T-cell (primary cell): ENCODE measurements at regions not wholly inside any gene's neighbourhood (a gene's known extent, or its start where the extent isn't known, plus 50 kb on each side); places are given as distances from the start of the nearest gene placed in this dataset.

Experiments
- ATAC-seq, 4 experiments: fragments of 200-7000 bp in 3 of 4; fragments of 150-1000 bp in 1 of 4; cut with Tn5 transposase; replicated peaks in 1 of 4; 1 replicate in 3 of 4; 2 replicates in 1 of 4; pipeline ENCODE4 v1.10.0; 2021; ENCODE audit warnings: moderate library complexity in 3 of 4, mild to moderate bottlenecking in 2 of 4, moderate number of reproducible peaks in 1 of 4
- CTCF ChIA-PET, 2 donors: fragments of 300-600 bp; sonication (Branson Sonifier 250); formaldehyde crosslinking; loops; one replicate each; lab custom pipeline; 2022; ENCODE audit warnings: antibody characterized with exemption in 2 of 2; lab: Charles Lee
- POLR2A ChIA-PET, 2 donors: fragments of 300-600 bp; sonication (Branson Sonifier 250); formaldehyde crosslinking; loops; one replicate each; lab custom pipeline; 2022; ENCODE audit warnings: antibody characterized with exemption in 2 of 2; lab: Charles Lee
- DNase-seq, 35 experiments: peaks; one replicate each; pipeline versions ENCODE4 v3.0.0 to v3.0.0-alpha.2; 2013 to 2023
- H3K27ac ChIP-seq: one replicate; pipeline ENCODE4 v1.5.1; 2013; ENCODE audit warnings: low read length
- H3K27me3 ChIP-seq, 2 experiments: replicated peaks in 1 of 2; 1 replicate in 1 of 2; 2 replicates in 1 of 2; pipeline versions ENCODE4 v1.6.1 to v1.7.0; 2013; ENCODE audit warnings: low read length in 1 of 2, mixed read lengths in 1 of 2; ENCODE audit not compliant: control insufficient read depth in 2 of 2, insufficient read depth in 2 of 2; ENCODE audit errors: extremely low read depth in 1 of 2
- H3K36me3 ChIP-seq, 2 donors: 1 replicate in 1 of 2; 2 replicates in 1 of 2; pipeline versions ENCODE4 v1.6.1 to v1.7.0; 2013; ENCODE audit warnings: low read length in 1 of 2; ENCODE audit not compliant: control insufficient read depth in 2 of 2, insufficient read depth in 1 of 2; ENCODE audit errors: extremely low read depth in 1 of 2
- H3K4me1 ChIP-seq, 2 experiments: 1 replicate in 1 of 2; 2 replicates in 1 of 2; pipeline versions ENCODE4 v1.6.1 to v1.7.0; 2013; ENCODE audit warnings: low read length in 2 of 2, mixed read lengths in 1 of 2; ENCODE audit not compliant: insufficient read depth in 2 of 2, control insufficient read depth in 1 of 2; ENCODE audit errors: extremely low read depth in 1 of 2
- H3K4me3 ChIP-seq, 2 donors: 1 replicate in 1 of 2; 2 replicates in 1 of 2; pipeline versions ENCODE4 v1.5.1 to v1.7.0; 2013; ENCODE audit warnings: mild to moderate bottlenecking in 2 of 2, low read length in 1 of 2, moderate library complexity in 1 of 2; ENCODE audit not compliant: control insufficient read depth in 1 of 2; ENCODE audit errors: extremely low read depth in 1 of 2
- H3K9me3 ChIP-seq: 2 replicates; pipeline ENCODE4 v1.7.0; 2013
- H3K27ac Mint-ChIP-seq, 2 donors: one replicate each; pipeline ENCODE4 v1.8.0; 2020 to 2021; ENCODE audit warnings: mild to moderate bottlenecking in 2 of 2, mixed read lengths in 2 of 2
- H3K27me3 Mint-ChIP-seq, 2 donors: one replicate each; pipeline ENCODE4 v1.8.0; 2021 to 2022; ENCODE audit warnings: mixed read lengths in 2 of 2
- H3K36me3 Mint-ChIP-seq: one replicate; pipeline ENCODE4 v1.8.0; 2021; ENCODE audit warnings: mixed read lengths
- H3K4me1 Mint-ChIP-seq, 3 donors: one replicate each; pipeline ENCODE4 v1.8.0; 2020 to 2022; ENCODE audit warnings: mixed read lengths in 3 of 3, mild to moderate bottlenecking in 1 of 3
- H3K4me3 Mint-ChIP-seq, 3 donors: one replicate each; pipeline ENCODE4 v1.8.0; 2020 to 2022; ENCODE audit warnings: mild to moderate bottlenecking in 3 of 3, mixed read lengths in 3 of 3, moderate library complexity in 3 of 3
- H3K9me3 Mint-ChIP-seq, 3 donors: one replicate each; pipeline ENCODE4 v1.8.0; 2020 to 2022; ENCODE audit warnings: mixed read lengths in 3 of 3
- WGBS: methylation state at CpG from one replicate; pipeline ENCODE4 v1.1.5; 2013; ENCODE audit warnings: missing lambda C conversion rate; ENCODE audit not compliant: insufficient coverage; 5-methylcytosine and 5-hydroxymethylcytosine counted together

GRCh38 chr18:52190195-52190594, 149.8 kb upstream of the DCC start:
- Mint-ChIP-seq H3K4me1 (no peaks in the 10 kb centered on the region), H3K27me3 (no peaks in the 10 kb centered on the region), H3K9me3 (peaks cover 0 to 18% (median 7%) of the 10 kb centered on the region in 3 donors), H3K36me3 (no peaks in the 10 kb centered on the region), H3K27ac (no peak overlapping the region), H3K4me3 (no peak overlapping the region)
- Histone ChIP-seq H3K27ac (no peak overlapping the region), H3K36me3 (no peaks in the 10 kb centered on the region), H3K27me3 (no peaks in the 10 kb centered on the region), H3K4me3 (no peak overlapping the region), H3K9me3 (no peaks in the 10 kb centered on the region), H3K4me1 (no peaks in the 10 kb centered on the region)
- WGBS = 50% methylated on average over 1 of the region's 3 CpGs
- ATAC-seq = no peak
- DNase-seq = no peak
- ChIA-PET CTCF (no interaction called here), POLR2A (interaction anchor here in 1 of 2 donors (0.7 kb wide), 1 partner anchor 1056 kb away, joined by 4 read pairs; no protein-coding TSS in a partner anchor)

- no peak for DNase-seq
- no peaks in the 10 kb centered on the region for H3K27me3 Mint-ChIP-seq
- H3K4me3 Mint-ChIP-seq = no peak overlapping the region
- H3K27ac Mint-ChIP-seq = no peak overlapping the region
- CTCF ChIA-PET = no interaction called here
- Histone ChIP-seq H3K27me3 (no peaks in the 10 kb centered on the region), H3K27ac (no peak overlapping the region), H3K36me3 (no peaks in the 10 kb centered on the region), H3K4me1 (no peaks in the 10 kb centered on the region), H3K9me3 (no peaks in the 10 kb centered on the region), H3K4me3 (no peak overlapping the region)
- H3K9me3 Mint-ChIP-seq = peaks cover 0 to 18% (median 7%) of the 10 kb centered on the region in 3 donors
- ATAC-seq = no peak
- no peaks in the 10 kb centered on the region for H3K4me1 Mint-ChIP-seq
- WGBS = 88% methylated on average over 1 of the region's 5 CpGs
- no peaks in the 10 kb centered on the region for H3K36me3 Mint-ChIP-seq
- POLR2A ChIA-PET = interaction anchor here in 1 of 2 donors (0.7 kb wide), 1 partner anchor 1056 kb away, joined by 4 read pairs; no protein-coding TSS in a partner anchor
These were observed 149.4 kb upstream of the DCC start for GRCh38 chr18:52190631-52191030.

GRCh38 chr18:52200406-52200805, 139.6 kb upstream of the DCC start:
- CTCF ChIA-PET = no interaction called here
- no peaks in the 10 kb centered on the region for H3K36me3 Mint-ChIP-seq
- ATAC-seq = no peak
- no peak overlapping the region for H3K27ac ChIP-seq
- H3K4me3 Mint-ChIP-seq = no peak overlapping the region
- H3K9me3 Mint-ChIP-seq = peaks cover 7 to 11% (median 7%) of the 10 kb centered on the region in 3 donors
- DNase-seq = no peak
- H3K4me3 ChIP-seq = no peak overlapping the region
- WGBS = no CpG with 5 or more reads among the region's 1 CpG
- H3K27me3 ChIP-seq = no peaks in the 10 kb centered on the region
- no peaks in the 10 kb centered on the region for H3K36me3 ChIP-seq
- H3K9me3 ChIP-seq = no peaks in the 10 kb centered on the region
- H3K4me1 Mint-ChIP-seq = no peaks in the 10 kb centered on the region
- H3K27me3 Mint-ChIP-seq = no peaks in the 10 kb centered on the region
- no peak overlapping the region for H3K27ac Mint-ChIP-seq
- POLR2A ChIA-PET = no interaction called here
- H3K4me1 ChIP-seq = no peaks in the 10 kb centered on the region

- WGBS = 94% methylated on average over 5 of the region's 11 CpGs
- no peaks in the 10 kb centered on the region for H3K4me1 Mint-ChIP-seq
These were observed 138.9 kb upstream of the DCC start for GRCh38 chr18:52200921-52201663.

GRCh38 chr18:52208646-52209045, 131.4 kb upstream of the DCC start:
- ATAC-seq (no peak), DNase-seq (no peak)
- no peaks in the 10 kb centered on the region for H3K36me3 Mint-ChIP-seq
- no peak overlapping the region for H3K4me3 Mint-ChIP-seq
- no peak overlapping the region for H3K27ac Mint-ChIP-seq
- H3K4me1 Mint-ChIP-seq = no peaks in the 10 kb centered on the region
- Histone ChIP-seq H3K9me3 (no peaks in the 10 kb centered on the region), H3K4me3 (no peak overlapping the region), H3K27ac (no peak overlapping the region), H3K36me3 (no peaks in the 10 kb centered on the region), H3K4me1 (no peaks in the 10 kb centered on the region), H3K27me3 (no peaks in the 10 kb centered on the region)
- WGBS = 85% methylated on average over 2 of the region's 3 CpGs
- peaks cover 3 to 11% (median 3%) of the 10 kb centered on the region in 3 donors for H3K9me3 Mint-ChIP-seq
- ChIA-PET POLR2A (interaction anchor here in 1 of 2 donors (0.6 kb wide), 1 partner anchor 20 kb away, joined by 3 read pairs; no protein-coding TSS in a partner anchor), CTCF (no interaction called here)
- no peaks in the 10 kb centered on the region for H3K27me3 Mint-ChIP-seq

More at GRCh38 chr18:52200921-52201663, 138.9 kb upstream of the DCC start:
- ChIA-PET CTCF (no interaction called here), POLR2A (no interaction called here)
- Histone ChIP-seq H3K27me3 (no peaks in the 10 kb centered on the region), H3K4me1 (no peaks in the 10 kb centered on the region), H3K9me3 (no peaks in the 10 kb centered on the region), H3K27ac (no peak overlapping the region), H3K36me3 (no peaks in the 10 kb centered on the region), H3K4me3 (no peak overlapping the region)
- no peak overlapping the region for H3K27ac Mint-ChIP-seq
- DNase-seq (no peak), ATAC-seq (no peak)
- H3K4me3 Mint-ChIP-seq = no peak overlapping the region
- no peaks in the 10 kb centered on the region for H3K27me3 Mint-ChIP-seq
- peaks cover 7 to 11% (median 7%) of the 10 kb centered on the region in 3 donors for H3K9me3 Mint-ChIP-seq
- H3K36me3 Mint-ChIP-seq = no peaks in the 10 kb centered on the region

GRCh38 chr18:52216109-52216508, 123.9 kb upstream of the DCC start:
- H3K4me3 ChIP-seq = no peak overlapping the region
- no peaks in the 10 kb centered on the region for H3K27me3 ChIP-seq
- no peak for ATAC-seq
- CTCF ChIA-PET = no interaction called here
- Mint-ChIP-seq H3K27ac (no peak overlapping the region), H3K4me3 (no peak overlapping the region), H3K4me1 (no peaks in the 10 kb centered on the region), H3K27me3 (no peaks in the 10 kb centered on the region), H3K36me3 (no peaks in the 10 kb centered on the region), H3K9me3 (peaks cover 3 to 7% (median 3%) of the 10 kb centered on the region in 3 donors)
- no peaks in the 10 kb centered on the region for H3K4me1 ChIP-seq
- DNase-seq = no peak
- H3K27ac ChIP-seq = no peak overlapping the region
- POLR2A ChIA-PET = no interaction called here
- H3K9me3 ChIP-seq = no peaks in the 10 kb centered on the region
- H3K36me3 ChIP-seq = no peaks in the 10 kb centered on the region
